Right atrium auricular region (tissue), 2 donors: ENCODE measurements at regions not wholly inside any gene's neighbourhood (a gene's known extent, or its start where the extent isn't known, plus 50 kb on each side); places are given as distances from the start of the nearest gene placed in this dataset.
"Not testable (repeated sequence)": the region's sequence is repeated elsewhere in the genome, so short reads cannot be mapped to it uniquely, and the experiment has no call there.

ENCODE experiments used
- DNase-seq: peaks from one replicate; pipeline ENCODE4 v3.0.0-alpha.2; 2019; ENCODE audit warnings: low spot score
- H3K27ac ChIP-seq, 2 donors: fragments of 200-600 bp; sonication (generic); 1 replicate in 1 of 2; 2 replicates in 1 of 2; pipeline ENCODE4 v1.5.1; 2016 to 2019
- H3K27me3 ChIP-seq, 2 donors: fragments of 200-600 bp; sonication (generic); one replicate each; pipeline versions ENCODE4 v1.5.1 to v1.6.0; 2017 to 2019
- H3K36me3 ChIP-seq: fragments of 200-600 bp; sonication (generic); one replicate; pipeline ENCODE4 v1.5.1; 2016
- H3K4me1 ChIP-seq, 2 donors: fragments of 200-600 bp; sonication (generic); one replicate each; pipeline versions ENCODE4 v1.5.1 to v1.6.0; 2017 to 2019
- H3K4me3 ChIP-seq, 2 donors: fragments of 200-600 bp; sonication (generic); 1 replicate in 1 of 2; 2 replicates in 1 of 2; pipeline ENCODE4 v1.5.1; 2017 to 2019; ENCODE audit warnings: mild to moderate bottlenecking in 1 of 2, moderate library complexity in 1 of 2
- H3K9me3 ChIP-seq, 2 donors: fragments of 200-600 bp; sonication (generic); one replicate each; pipeline ENCODE4 v1.5.1; 2019
- TF ChIP-seq, protein P1 (sequence below), 2 donors: fragments of 200-600 bp; sonication (generic); IDR thresholded peaks; one replicate each; pipeline ENCODE4 v1.5.1; 2019; ENCODE audit warnings: antibody characterized with exemption in 2 of 2

DNA sequence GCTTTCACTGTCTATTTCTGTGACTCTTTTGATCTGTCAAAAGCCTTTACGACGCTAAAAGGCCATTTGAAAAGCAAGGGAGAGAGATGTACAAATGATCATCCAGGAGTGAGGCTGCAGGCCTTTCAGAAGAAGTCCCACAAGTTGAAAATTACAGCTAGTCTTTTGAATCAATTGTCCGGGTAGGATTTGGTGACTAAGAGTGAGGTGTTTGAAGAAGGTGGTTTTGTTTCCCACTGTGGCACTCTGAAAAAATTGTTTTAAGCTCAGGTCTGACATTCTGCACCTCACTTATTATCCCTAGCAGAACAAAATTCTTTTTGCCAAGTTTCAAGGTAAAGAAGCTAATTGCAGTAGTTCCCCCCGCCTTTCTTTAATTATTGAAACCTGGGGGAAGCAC lies 50.8 kb upstream of the TMEM108 start:
- Histone ChIP-seq H3K4me1 (no peaks in the 10 kb centered on the region), H3K36me3 (no peaks in the 10 kb centered on the region), H3K9me3 (no peaks in the 10 kb centered on the region), H3K27ac (no peak overlapping the region), H3K4me3 (no peak overlapping the region), H3K27me3 (no peaks in the 10 kb centered on the region)
- no peak for DNase-seq
- TF ChIP-seq, protein P1, sequence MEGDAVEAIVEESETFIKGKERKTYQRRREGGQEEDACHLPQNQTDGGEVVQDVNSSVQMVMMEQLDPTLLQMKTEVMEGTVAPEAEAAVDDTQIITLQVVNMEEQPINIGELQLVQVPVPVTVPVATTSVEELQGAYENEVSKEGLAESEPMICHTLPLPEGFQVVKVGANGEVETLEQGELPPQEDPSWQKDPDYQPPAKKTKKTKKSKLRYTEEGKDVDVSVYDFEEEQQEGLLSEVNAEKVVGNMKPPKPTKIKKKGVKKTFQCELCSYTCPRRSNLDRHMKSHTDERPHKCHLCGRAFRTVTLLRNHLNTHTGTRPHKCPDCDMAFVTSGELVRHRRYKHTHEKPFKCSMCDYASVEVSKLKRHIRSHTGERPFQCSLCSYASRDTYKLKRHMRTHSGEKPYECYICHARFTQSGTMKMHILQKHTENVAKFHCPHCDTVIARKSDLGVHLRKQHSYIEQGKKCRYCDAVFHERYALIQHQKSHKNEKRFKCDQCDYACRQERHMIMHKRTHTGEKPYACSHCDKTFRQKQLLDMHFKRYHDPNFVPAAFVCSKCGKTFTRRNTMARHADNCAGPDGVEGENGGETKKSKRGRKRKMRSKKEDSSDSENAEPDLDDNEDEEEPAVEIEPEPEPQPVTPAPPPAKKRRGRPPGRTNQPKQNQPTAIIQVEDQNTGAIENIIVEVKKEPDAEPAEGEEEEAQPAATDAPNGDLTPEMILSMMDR (IDR thresholded peaks at IDR 0.05), result no peak

DNA sequence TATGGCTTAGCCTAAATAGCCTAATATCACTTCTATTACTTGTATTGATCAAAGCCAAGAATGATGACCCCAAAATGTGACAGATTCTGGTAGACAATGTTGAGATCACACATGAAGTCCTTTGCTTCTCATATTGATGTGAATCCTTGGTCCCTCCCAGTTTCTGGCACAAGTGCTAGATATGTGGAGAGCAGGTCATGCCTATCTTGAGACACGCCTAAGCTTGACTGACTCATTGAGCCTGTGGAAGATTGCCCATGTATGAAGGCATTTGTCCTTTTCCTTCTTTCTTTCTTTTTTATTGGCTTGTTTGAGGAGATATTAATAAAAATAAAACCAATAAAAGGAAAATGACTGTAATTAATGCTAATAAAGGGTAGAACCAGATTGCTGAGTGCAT lies 54.0 kb upstream of the TMEM108 start:
- no peak overlapping the region for H3K27ac ChIP-seq
- TF ChIP-seq, protein P1 (IDR thresholded peaks at IDR 0.05), result no peak
- DNase-seq, result no peak
- H3K27me3 ChIP-seq, result no peaks in the 10 kb centered on the region
- no peaks in the 10 kb centered on the region for H3K4me1 ChIP-seq
- H3K9me3 ChIP-seq, result no peaks in the 10 kb centered on the region
- no peaks in the 10 kb centered on the region for H3K36me3 ChIP-seq
- H3K4me3 ChIP-seq, result no peak overlapping the region

GRCh38 chr3:132983143-132983770 lies 54.9 kb upstream of the TMEM108 start:
- Histone ChIP-seq H3K4me3 (no peak overlapping the region), H3K9me3 (no peaks in the 10 kb centered on the region), H3K4me1 (no peaks in the 10 kb centered on the region), H3K36me3 (no peaks in the 10 kb centered on the region), H3K27me3 (no peaks in the 10 kb centered on the region), H3K27ac (no peak overlapping the region)
- no peak for DNase-seq
- TF ChIP-seq, protein P1 (IDR thresholded peaks at IDR 0.05), result no peak

GRCh38 chr3:132981719-132982118 lies 56.5 kb upstream of the TMEM108 start:
- H3K4me1 ChIP-seq, result no peaks in the 10 kb centered on the region
- H3K4me3 ChIP-seq, result no peak overlapping the region
- TF ChIP-seq, protein P1 (IDR thresholded peaks at IDR 0.05), result no peak
- H3K9me3 ChIP-seq, result no peaks in the 10 kb centered on the region
- no peaks in the 10 kb centered on the region for H3K27me3 ChIP-seq
- DNase-seq, result no peak
- no peak overlapping the region for H3K27ac ChIP-seq
- H3K36me3 ChIP-seq, result no peaks in the 10 kb centered on the region

DNA sequence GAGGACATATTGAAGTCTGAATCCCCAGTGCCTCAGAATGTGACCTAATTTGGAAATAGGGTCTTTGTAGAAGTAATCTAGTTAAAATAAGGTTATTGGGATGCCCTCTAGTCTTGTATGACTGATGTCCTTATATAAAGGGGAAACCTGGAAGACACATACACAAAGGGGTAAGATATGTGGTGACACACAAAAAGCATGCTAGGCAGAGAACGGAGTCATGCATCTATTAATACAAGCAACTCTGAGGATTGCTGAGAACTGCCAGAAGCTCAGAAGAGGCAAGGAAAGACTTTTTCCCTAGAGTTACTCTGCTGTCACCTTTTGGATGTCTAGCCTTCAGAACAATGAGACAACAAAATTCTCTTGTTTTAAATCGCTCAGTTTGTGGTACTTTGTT lies 58.1 kb upstream of the TMEM108 start:
- Histone ChIP-seq H3K4me3 (no peak overlapping the region), H3K36me3 (no peaks in the 10 kb centered on the region), H3K27me3 (no peaks in the 10 kb centered on the region), H3K9me3 (no peaks in the 10 kb centered on the region), H3K27ac (no peak overlapping the region), H3K4me1 (no peaks in the 10 kb centered on the region)
- DNase-seq, result no peak
- TF ChIP-seq, protein P1 (IDR thresholded peaks at IDR 0.05), result no peak

- H3K9me3 ChIP-seq, result no peaks in the 10 kb centered on the region
- H3K27ac ChIP-seq, result no peak overlapping the region
These were observed 58.6 kb upstream of the TMEM108 start for GRCh38 chr3:132979606-132980005.

GRCh38 chr3:132978946-132979345 lies 59.2 kb upstream of the TMEM108 start:
- H3K4me3 ChIP-seq, DNase-seq, H3K9me3 ChIP-seq, H3K36me3 ChIP-seq, H3K27ac ChIP-seq, H3K4me1 ChIP-seq, H3K27me3 ChIP-seq: not testable (repeated sequence)

More at GRCh38 chr3:132979606-132980005, 58.6 kb upstream of the TMEM108 start:
- Histone ChIP-seq H3K4me3 (no peak overlapping the region), H3K4me1 (no peaks in the 10 kb centered on the region), H3K36me3 (no peaks in the 10 kb centered on the region), H3K27me3 (no peaks in the 10 kb centered on the region)
- DNase-seq, result no peak
- TF ChIP-seq, protein P1 (IDR thresholded peaks at IDR 0.05), result no peak
